K562 (cell line): ENCODE measurements at regions not wholly inside any gene's neighbourhood (a gene's known extent, or its start where the extent isn't known, plus 50 kb on each side); places are given as distances from the start of the nearest gene placed in this dataset.

Source experiments
- ATAC-seq: fragments of 200-7000 bp; cut with Tn5 transposase; 3 replicates; pipeline ENCODE4 v1.9.1; 2020; ENCODE audit warnings: moderate library complexity
- BruUV-seq: library from RNA; stranded (reverse); fragments of 400-500 nt; replicated peaks from 2 replicates; lab custom pipeline; 2021; lab: Mats Ljungman, UMichigan
- CTCF ChIA-PET: fragments of 300-600 bp; formaldehyde crosslinking; extraction: SDS; loops from one replicate; lab custom pipeline; 2021; ENCODE audit warnings: low intra/inter-chr PET ratio; lab: Yijun Ruan, JAX
- POLR2A ChIA-PET: fragments of 300-600, 350-650 bp; sonication (Branson Sonifier 250); formaldehyde crosslinking; extraction: SDS; loops from one replicate; lab custom pipeline; 2021; ENCODE audit warnings: antibody characterized with exemption, inconsistent platforms; lab: Yijun Ruan, JAX
- DNase-seq, 4 experiments: peaks; one replicate each; pipeline versions ENCODE4 v3.0.0 to v3.0.0-alpha.2; 2011 to 2018; ENCODE audit warnings: low spot score in 3 of 4, mixed read lengths in 3 of 4; ENCODE audit errors: extremely low read depth in 1 of 4
- FAIRE-seq: peaks from 2 replicates; lab custom pipeline; 2011; peaks lifted over from hg19 to GRCh38; lab: Jason Lieb, UNC
- H2AFZ ChIP-seq: 2 replicates; pipeline ENCODE4 v1.6.0; 2011; ENCODE audit warnings: low read depth, low read length, control low read depth, inconsistent platforms
- H3K27ac ChIP-seq: fragments of 200-600 bp; 3 replicates; pipeline ENCODE4 v1.8.0; 2011; ENCODE audit warnings: low read depth, mild to moderate bottlenecking, control low read depth, inconsistent platforms, low read length, moderate library complexity, mixed read lengths; ENCODE audit errors: extremely low read depth
- H3K27me3 ChIP-seq, 2 experiments: fragments of 300-600 bp in 1 of 2; 2 replicates in 1 of 2; 3 replicates in 1 of 2; pipeline versions ENCODE4 v1.6.0 to v1.8.0; 2011; ENCODE audit warnings: inconsistent platforms in 2 of 2, low read length in 2 of 2, mild to moderate bottlenecking in 1 of 2, mixed read lengths in 1 of 2, moderate library complexity in 1 of 2; ENCODE audit not compliant: control insufficient read depth in 2 of 2, insufficient read depth in 2 of 2
- H3K36me3 ChIP-seq: fragments of 300-600 bp; 3 replicates; pipeline ENCODE4 v1.8.0; 2011; ENCODE audit warnings: mild to moderate bottlenecking, low read length, inconsistent platforms; ENCODE audit not compliant: control insufficient read depth, insufficient read depth
- H3K4me1 ChIP-seq, 2 experiments: fragments of 200-600 bp in 1 of 2; replicated peaks in 1 of 2; 2 replicates in 1 of 2; 3 replicates in 1 of 2; pipeline versions ENCODE4 v1.5.1 to v1.8.0; 2011; ENCODE audit warnings: inconsistent platforms in 2 of 2, low read length in 2 of 2, mild to moderate bottlenecking in 1 of 2, mixed read lengths in 1 of 2, moderate library complexity in 1 of 2; ENCODE audit not compliant: control insufficient read depth in 2 of 2, insufficient read depth in 2 of 2
- H3K4me2 ChIP-seq: 2 replicates; pipeline ENCODE4 v1.6.1; 2011; ENCODE audit warnings: low read length, control low read depth, inconsistent platforms, mixed read lengths; ENCODE audit not compliant: insufficient read depth
- H3K4me3 ChIP-seq: fragments of 200-600 bp; sonication (generic), shearing (Covaris generic); 2 replicates; pipeline ENCODE4 v1.5.1; 2016; ENCODE audit warnings: control low read depth, inconsistent platforms
- H3K79me2 ChIP-seq: fragments of 200-600 bp; 3 replicates; pipeline ENCODE4 v1.8.0; 2011; ENCODE audit warnings: low read length, inconsistent platforms; ENCODE audit not compliant: control insufficient read depth, insufficient read depth
- H3K9ac ChIP-seq, 2 experiments: 2 replicates each; pipeline versions ENCODE4 v1.6.0 to v1.6.1; 2011; ENCODE audit warnings: low read depth in 2 of 2, low read length in 2 of 2, control low read depth in 1 of 2, inconsistent platforms in 1 of 2, mild to moderate bottlenecking in 1 of 2, mixed read lengths in 1 of 2; ENCODE audit not compliant: insufficient read depth in 1 of 2
- H3K9me1 ChIP-seq: one replicate; pipeline ENCODE4 v1.6.0; 2011; ENCODE audit warnings: inconsistent platforms, mild to moderate bottlenecking, low read length, moderate library complexity; ENCODE audit not compliant: control insufficient read depth, insufficient read depth
- H3K9me3 ChIP-seq: replicated peaks from 2 replicates; pipeline ENCODE4 v1.5.1; 2011; ENCODE audit warnings: low read depth, low read length, inconsistent platforms; ENCODE audit not compliant: control insufficient read depth, insufficient read depth
- H4K20me1 ChIP-seq: replicated peaks from 2 replicates; pipeline ENCODE4 v1.6.1; 2011; ENCODE audit warnings: low read length, inconsistent platforms, mixed read lengths; ENCODE audit not compliant: control insufficient read depth, insufficient read depth
- BDP1 ChIP-seq: IDR thresholded peaks from 3 replicates; pipeline ENCODE4 v1.6.1; 2011; ENCODE audit not compliant: insufficient read length, insufficient read depth
- CAMTA2 ChIP-seq: fragments of 250-450 bp; sonication (Bioruptor Pico); conservative IDR thresholded peaks from 2 replicates; pipeline ENCODE4 v1.5.1; 2022
- CTBP1 ChIP-seq: fragments of 450-650 bp; IDR thresholded peaks from 2 replicates; pipeline ENCODE4 v1.6.1; 2016; ENCODE audit warnings: borderline replicate concordance
- GTF2E2 ChIP-seq: fragments of 200-800 bp; sonication (Bioruptor generic); IDR thresholded peaks from 2 replicates; pipeline ENCODE4 v1.6.1; 2016; ENCODE audit warnings: missing genetic modification characterization, missing compliant biosample characterization
- HCFC1 ChIP-seq: IDR thresholded peaks from 2 replicates; pipeline ENCODE4 v1.6.1; 2012; ENCODE audit warnings: low read depth, low read length, improper control_type of control experiment
- HEY1 ChIP-seq: fragments of 250-450 bp; sonication (Bioruptor Pico); IDR thresholded peaks from 2 replicates; pipeline ENCODE4 v1.5.0; 2020; ENCODE audit warnings: mild to moderate bottlenecking, moderate library complexity, borderline replicate concordance
- JUNB ChIP-seq: fragments of 450-650 bp; formaldehyde crosslinking; conservative IDR thresholded peaks from 2 replicates; pipeline ENCODE4 v1.4.0; 2020; ENCODE audit warnings: mild to moderate bottlenecking
- NEUROD1 ChIP-seq: fragments of 150-350 bp; IDR thresholded peaks from 2 replicates; pipeline ENCODE4 v1.6.1; 2014; ENCODE audit warnings: borderline replicate concordance, low read length, low read depth; ENCODE audit not compliant: partially characterized antibody
- PML ChIP-seq: IDR thresholded peaks from 2 replicates; pipeline ENCODE4 v1.6.1; 2012; ENCODE audit warnings: low read length, inconsistent platforms
- SNRNP70 ChIP-seq: fragments of 200-400 bp; formaldehyde crosslinking; optimal IDR thresholded peaks from 2 replicates; pipeline ENCODE3; 2017; ENCODE audit warnings: low read depth, low read length
- TOE1 ChIP-seq, 2 experiments: fragments of 450-650 bp in 1 of 2; sonication (generic) in 1 of 2; formaldehyde crosslinking in 1 of 2; IDR thresholded peaks; 2 replicates each; pipeline versions ENCODE4 v1.7.1 to v1.8.0; 2016 to 2022; ENCODE audit warnings: borderline replicate concordance in 2 of 2, mild to moderate bottlenecking in 2 of 2, antibody characterized with exemption in 1 of 2, inconsistent platforms in 1 of 2, low read depth in 1 of 2, missing genetic modification reagents in 1 of 2, moderate library complexity in 1 of 2
- ZNF217 ChIP-seq: sonication (generic); formaldehyde crosslinking; IDR thresholded peaks from 2 replicates; pipeline ENCODE4 v1.8.0; 2022; ENCODE audit warnings: mild to moderate bottlenecking, missing genetic modification reagents
- ZNF263 ChIP-seq: sonication (generic); formaldehyde crosslinking; IDR thresholded peaks from 2 replicates; pipeline ENCODE4 v1.8.0; 2022; ENCODE audit warnings: mild to moderate bottlenecking, missing genetic modification reagents, borderline replicate concordance
- ZNF347 ChIP-seq: fragments of 450-650 bp; formaldehyde crosslinking; IDR thresholded peaks from 2 replicates; pipeline ENCODE4 v1.4.0; 2020; ENCODE audit warnings: low read depth, mild to moderate bottlenecking, moderate library complexity
- ZNF354B ChIP-seq: fragments of 250-450 bp; sonication (Bioruptor Pico); IDR thresholded peaks from 2 replicates; pipeline ENCODE4 v1.4.0; 2020
- WGBS: fragments of 100-300 bp; shearing (Covaris generic); methylation state at CpG from one replicate; pipeline ENCODE4 v1.1.6; 2016; ENCODE audit warnings: low coverage, mixed read lengths; ENCODE audit not compliant: insufficient coverage; ENCODE audit errors: missing lambda C conversion rate; 5-methylcytosine and 5-hydroxymethylcytosine counted together
- in situ Hi-C: fragments of 300-500 bp; cut with MboI; formaldehyde crosslinking; loops from 4 replicates; pipeline ENCODE4 v1.15.0; 2018; ENCODE audit warnings: inconsistent platforms, mixed read lengths
- intact Hi-C: fragments of 100-400 bp; cut with micrococcal nuclease; formaldehyde crosslinking; loops from 2 replicates; pipeline ENCODE4 v1.14.2; 2022
- TF ChIP-seq, protein P1 (sequence below): fragments of 250-450 bp; sonication (Bioruptor Pico); IDR thresholded peaks from 2 replicates; pipeline ENCODE4 v1.4.0; 2020; ENCODE audit warnings: mild to moderate bottlenecking
- TF ChIP-seq, protein P2 (sequence below): fragments of 450-650 bp; formaldehyde crosslinking; IDR thresholded peaks from 2 replicates; pipeline ENCODE4 v1.4.0; 2022; ENCODE audit warnings: missing genetic modification characterization
- TF ChIP-seq, protein P3 (sequence below): fragments of 250-450 bp; sonication (Bioruptor Pico); IDR thresholded peaks from 2 replicates; pipeline ENCODE4 v1.5.1; 2021; ENCODE audit warnings: mild to moderate bottlenecking
- TF ChIP-seq, protein P4 (sequence below): sonication (generic); formaldehyde crosslinking; IDR thresholded peaks from 2 replicates; pipeline ENCODE4 v1.8.0; 2022; ENCODE audit warnings: missing genetic modification reagents, mild to moderate bottlenecking, moderate library complexity, borderline replicate concordance

DNA sequence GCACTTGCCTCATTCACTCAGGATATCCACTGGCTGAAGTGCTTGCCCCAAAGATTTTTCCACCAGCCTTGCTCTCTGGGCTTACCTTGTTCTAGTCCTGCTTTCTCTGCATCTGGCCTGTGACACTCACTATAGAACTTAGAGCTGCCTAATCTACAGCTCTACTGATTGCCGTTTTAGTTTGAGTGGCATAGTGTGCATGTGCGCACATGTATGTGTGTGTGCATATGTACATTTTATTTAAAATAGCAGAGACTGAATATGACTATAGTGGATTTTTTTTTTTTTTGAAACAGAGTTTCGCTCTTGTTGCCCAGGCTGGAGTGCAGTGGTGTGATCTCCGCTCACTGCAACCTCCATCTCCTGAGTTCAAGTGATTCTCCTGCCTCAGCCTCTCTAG is 92.0 kb upstream of the CCDC190 start:
- no peaks in the 10 kb centered on the region for H3K4me1 ChIP-seq
- no peak overlapping the region for H3K4me3 ChIP-seq
- no peaks in the 10 kb centered on the region for H4K20me1 ChIP-seq
- WGBS = 0% methylated on average over 4 of the region's 4 CpGs
- H3K36me3 ChIP-seq = no peaks in the 10 kb centered on the region
- no peak overlapping the region for H3K9ac ChIP-seq
- H3K4me2 ChIP-seq = no peak overlapping the region
- no peaks in the 10 kb centered on the region for H3K9me1 ChIP-seq
- intact Hi-C loops (no loop called here), in situ Hi-C loops (no loop called here)
- H3K27ac ChIP-seq = no peak overlapping the region
- no peaks in the 10 kb centered on the region for H3K27me3 ChIP-seq
- no peaks in the 10 kb centered on the region for H3K79me2 ChIP-seq
- DNase-seq (no peak), ATAC-seq (no peak), FAIRE-seq (no peak)
- ChIA-PET POLR2A (no interaction called here), CTCF (no interaction called here)
- no peaks in the 10 kb centered on the region for H3K9me3 ChIP-seq
- TF ChIP-seq HEY1 (no peak), ZNF263 (CRISPR knock-in tag) (no peak), TOE1 (IDR thresholded peaks at IDR 0.05; ENCODE audit: borderline replicate concordance) (no peak), TOE1 (CRISPR knock-in tag; IDR thresholded peaks at IDR 0.05; ENCODE audit: borderline replicate concordance, low read depth) (no peak), PML (no peak), ZNF354B (no peak), CAMTA2 (CRISPR knock-in tag) (no peak), HCFC1 (no peak), BDP1 (no peak), GTF2E2 (tag) (no peak), ZNF217 (CRISPR knock-in tag) (no peak), CTBP1 (no peak), NEUROD1 (no peak), ZNF347 (CRISPR knock-in tag) (no peak), JUNB (CRISPR knock-in tag) (no peak), SNRNP70 (no peak)
- TF ChIP-seq, protein P1, sequence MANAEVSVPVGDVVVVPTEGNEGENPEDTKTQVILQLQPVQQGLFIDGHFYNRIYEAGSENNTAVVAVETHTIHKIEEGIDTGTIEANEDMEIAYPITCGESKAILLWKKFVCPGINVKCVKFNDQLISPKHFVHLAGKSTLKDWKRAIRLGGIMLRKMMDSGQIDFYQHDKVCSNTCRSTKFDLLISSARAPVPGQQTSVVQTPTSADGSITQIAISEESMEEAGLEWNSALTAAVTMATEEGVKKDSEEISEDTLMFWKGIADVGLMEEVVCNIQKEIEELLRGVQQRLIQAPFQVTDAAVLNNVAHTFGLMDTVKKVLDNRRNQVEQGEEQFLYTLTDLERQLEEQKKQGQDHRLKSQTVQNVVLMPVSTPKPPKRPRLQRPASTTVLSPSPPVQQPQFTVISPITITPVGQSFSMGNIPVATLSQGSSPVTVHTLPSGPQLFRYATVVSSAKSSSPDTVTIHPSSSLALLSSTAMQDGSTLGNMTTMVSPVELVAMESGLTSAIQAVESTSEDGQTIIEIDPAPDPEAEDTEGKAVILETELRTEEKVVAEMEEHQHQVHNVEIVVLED = no peak
- TF ChIP-seq, protein P2, sequence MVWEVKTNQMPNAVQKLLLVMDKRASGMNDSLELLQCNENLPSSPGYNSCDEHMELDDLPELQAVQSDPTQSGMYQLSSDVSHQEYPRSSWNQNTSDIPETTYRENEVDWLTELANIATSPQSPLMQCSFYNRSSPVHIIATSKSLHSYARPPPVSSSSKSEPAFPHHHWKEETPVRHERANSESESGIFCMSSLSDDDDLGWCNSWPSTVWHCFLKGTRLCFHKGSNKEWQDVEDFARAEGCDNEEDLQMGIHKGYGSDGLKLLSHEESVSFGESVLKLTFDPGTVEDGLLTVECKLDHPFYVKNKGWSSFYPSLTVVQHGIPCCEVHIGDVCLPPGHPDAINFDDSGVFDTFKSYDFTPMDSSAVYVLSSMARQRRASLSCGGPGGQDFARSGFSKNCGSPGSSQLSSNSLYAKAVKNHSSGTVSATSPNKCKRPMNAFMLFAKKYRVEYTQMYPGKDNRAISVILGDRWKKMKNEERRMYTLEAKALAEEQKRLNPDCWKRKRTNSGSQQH (CRISPR knock-in tag) = no peak
- TF ChIP-seq, protein P3, sequence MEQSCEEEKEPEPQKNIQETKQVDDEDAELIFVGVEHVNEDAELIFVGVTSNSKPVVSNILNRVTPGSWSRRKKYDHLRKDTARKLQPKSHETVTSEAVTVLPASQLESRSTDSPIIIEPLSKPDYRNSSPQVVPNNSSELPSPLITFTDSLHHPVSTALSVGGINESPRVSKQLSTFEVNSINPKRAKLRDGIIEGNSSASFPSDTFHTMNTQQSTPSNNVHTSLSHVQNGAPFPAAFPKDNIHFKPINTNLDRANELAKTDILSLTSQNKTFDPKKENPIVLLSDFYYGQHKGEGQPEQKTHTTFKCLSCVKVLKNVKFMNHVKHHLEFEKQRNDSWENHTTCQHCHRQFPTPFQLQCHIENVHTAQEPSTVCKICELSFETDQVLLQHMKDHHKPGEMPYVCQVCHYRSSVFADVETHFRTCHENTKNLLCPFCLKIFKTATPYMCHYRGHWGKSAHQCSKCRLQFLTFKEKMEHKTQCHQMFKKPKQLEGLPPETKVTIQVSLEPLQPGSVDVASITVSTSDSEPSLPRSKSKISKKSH = no peak
- TF ChIP-seq, protein P4, sequence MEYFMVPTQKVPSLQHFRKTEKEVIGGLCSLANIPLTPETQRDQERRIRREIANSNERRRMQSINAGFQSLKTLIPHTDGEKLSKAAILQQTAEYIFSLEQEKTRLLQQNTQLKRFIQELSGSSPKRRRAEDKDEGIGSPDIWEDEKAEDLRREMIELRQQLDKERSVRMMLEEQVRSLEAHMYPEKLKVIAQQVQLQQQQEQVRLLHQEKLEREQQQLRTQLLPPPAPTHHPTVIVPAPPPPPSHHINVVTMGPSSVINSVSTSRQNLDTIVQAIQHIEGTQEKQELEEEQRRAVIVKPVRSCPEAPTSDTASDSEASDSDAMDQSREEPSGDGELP = no peak
- H2AFZ ChIP-seq = no peak overlapping the region
- BruUV-seq = no TSS peak
